ENCODE measurements at regions not wholly inside any gene's neighbourhood (a gene's known extent, or its start where the extent isn't known, plus 50 kb on each side); places are given as distances from the start of the nearest gene placed in this dataset.
A peak's percentile ranks its signal among the peaks of the same experiment; 100 is the strongest.

- no peak for DNase-seq
These were observed 369.9 kb upstream of the PCDH7 start for GRCh38 chr4:30350288-30350687.

- no peak for DNase-seq
These were observed 365.6 kb upstream of the PCDH7 start for GRCh38 chr4:30354605-30355004.

- DNase-seq = no peak
These were observed 357.7 kb upstream of the PCDH7 start for GRCh38 chr4:30362436-30362835.

- DNase-seq = no peak
These were observed 350.1 kb upstream of the PCDH7 start for GRCh38 chr4:30370105-30370504.

- DNase-seq = peak in 1 of 5 donors; percentile 1
These were observed 339.7 kb upstream of the PCDH7 start for GRCh38 chr4:30380404-30380998.

GRCh38 chr4:30385650-30386049 lies 334.5 kb upstream of the PCDH7 start:
- no peak for DNase-seq

- no peak for DNase-seq
These were observed 333.8 kb upstream of the PCDH7 start for GRCh38 chr4:30386266-30386895.

GRCh38 chr4:30395902-30396301 lies 324.3 kb upstream of the PCDH7 start:
- no peak for DNase-seq

GRCh38 chr4:30396772-30397475 lies 323.2 kb upstream of the PCDH7 start:
- no peak for DNase-seq

- DNase-seq = no peak
These were observed 320.7 kb upstream of the PCDH7 start for GRCh38 chr4:30399476-30399875.

- DNase-seq = no peak
These were observed 317.9 kb upstream of the PCDH7 start for GRCh38 chr4:30402276-30402675.

GRCh38 chr4:30413915-30414314 lies 306.3 kb upstream of the PCDH7 start:
- no peak for DNase-seq

GRCh38 chr4:30416547-30416946 lies 303.6 kb upstream of the PCDH7 start:
- no peak for DNase-seq

GRCh38 chr4:30427932-30428331 lies 292.2 kb upstream of the PCDH7 start:
- no peak for DNase-seq

GRCh38 chr4:30429813-30430761 lies 290.1 kb upstream of the PCDH7 start:
- DNase-seq = no peak

GRCh38 chr4:30434656-30435055 lies 285.5 kb upstream of the PCDH7 start:
- DNase-seq = no peak

- no peak for DNase-seq
These were observed 283.8 kb upstream of the PCDH7 start for GRCh38 chr4:30436394-30436793.

- no peak for DNase-seq
These were observed 282.9 kb upstream of the PCDH7 start for GRCh38 chr4:30437316-30437715.

- no peak for DNase-seq
These were observed 276.9 kb upstream of the PCDH7 start for GRCh38 chr4:30443289-30443688.

- DNase-seq = no peak
These were observed 269.7 kb upstream of the PCDH7 start for GRCh38 chr4:30450474-30450873.

- DNase-seq = no peak
These were observed 265.7 kb upstream of the PCDH7 start for GRCh38 chr4:30454504-30454903.

GRCh38 chr4:30456716-30457115 lies 263.5 kb upstream of the PCDH7 start:
- no peak for DNase-seq

GRCh38 chr4:30460818-30461217 lies 259.4 kb upstream of the PCDH7 start:
- DNase-seq = no peak
